Naive thymus-derived CD4-positive, alpha-beta T cell (primary cell): ENCODE measurements at regions not wholly inside any gene's neighbourhood (a gene's known extent, or its start where the extent isn't known, plus 50 kb on each side); places are given as distances from the start of the nearest gene placed in this dataset.
A peak's percentile ranks its signal among the peaks of the same experiment; 100 is the strongest.

ENCODE experiments used
- ATAC-seq: fragments of 150-1000 bp; cut with Tn5 transposase; 2 replicates; pipeline ENCODE4 v1.10.0; 2021; ENCODE audit warnings: mild to moderate bottlenecking, moderate library complexity
- CTCF ChIA-PET: fragments of 350-600 bp; sonication (Branson Sonifier 250); formaldehyde crosslinking; loops from one replicate; lab custom pipeline; 2021; ENCODE audit warnings: antibody characterized with exemption; lab: Charles Lee
- POLR2A ChIA-PET: fragments of 350-600 bp; sonication (Branson Sonifier 250); formaldehyde crosslinking; loops from one replicate; lab custom pipeline; 2021; ENCODE audit warnings: antibody characterized with exemption, inconsistent platforms; lab: Charles Lee
- DNase-seq, 9 donors: peaks; one replicate each; pipeline versions ENCODE4 v3.0.0 to v3.0.0-alpha.2; 2020 to 2022; ENCODE audit warnings: mixed read lengths in 1 of 9
- H3K27ac ChIP-seq: one replicate; pipeline ENCODE4 v1.7.0; 2013; ENCODE audit warnings: mild to moderate bottlenecking, low read depth, low read length, moderate library complexity
- H3K27me3 ChIP-seq, 2 donors: one replicate each; pipeline ENCODE4 v1.7.0; 2013; ENCODE audit warnings: low read length in 2 of 2, mild to moderate bottlenecking in 2 of 2, moderate library complexity in 2 of 2; ENCODE audit not compliant: control insufficient read depth in 2 of 2, insufficient read depth in 2 of 2
- H3K36me3 ChIP-seq, 3 experiments: 1 replicate in 2 of 3; 2 replicates in 1 of 3; pipeline ENCODE4 v1.7.0; 2013; ENCODE audit warnings: low read length in 3 of 3, mild to moderate bottlenecking in 3 of 3, moderate library complexity in 1 of 3; ENCODE audit not compliant: insufficient read depth in 3 of 3, control insufficient read depth in 2 of 3
- H3K4me1 ChIP-seq, 2 donors: one replicate each; pipeline ENCODE4 v1.7.0; 2013; ENCODE audit warnings: low read length in 2 of 2, mild to moderate bottlenecking in 2 of 2, moderate library complexity in 1 of 2; ENCODE audit not compliant: control insufficient read depth in 2 of 2, insufficient read depth in 2 of 2
- H3K4me3 ChIP-seq: 2 replicates; pipeline ENCODE4 v1.7.0; 2013; ENCODE audit warnings: mild to moderate bottlenecking, low read length
- H3K9me3 ChIP-seq, 3 experiments: 1 replicate in 2 of 3; 2 replicates in 1 of 3; pipeline ENCODE4 v1.7.0; 2013; ENCODE audit warnings: low read length in 3 of 3; ENCODE audit not compliant: control insufficient read depth in 2 of 3
- H3K27ac Mint-ChIP-seq, 9 donors: one replicate each; pipeline ENCODE4 v1.8.0; 2020 to 2022; ENCODE audit warnings: mixed read lengths in 9 of 9, mild to moderate bottlenecking in 8 of 9, moderate library complexity in 5 of 9, inconsistent platforms in 2 of 9
- H3K27me3 Mint-ChIP-seq, 5 donors: one replicate each; pipeline ENCODE4 v1.8.0; 2021 to 2022; ENCODE audit warnings: mixed read lengths in 5 of 5, mild to moderate bottlenecking in 1 of 5
- H3K36me3 Mint-ChIP-seq, 5 donors: one replicate each; pipeline ENCODE4 v1.8.0; 2020 to 2022; ENCODE audit warnings: mixed read lengths in 5 of 5, mild to moderate bottlenecking in 3 of 5, inconsistent platforms in 1 of 5
- H3K4me1 Mint-ChIP-seq, 7 donors: one replicate each; pipeline ENCODE4 v1.8.0; 2020 to 2022; ENCODE audit warnings: mixed read lengths in 7 of 7, mild to moderate bottlenecking in 3 of 7, inconsistent platforms in 1 of 7
- H3K4me3 Mint-ChIP-seq, 10 donors: one replicate each; pipeline ENCODE4 v1.8.0; 2020 to 2022; ENCODE audit warnings: mild to moderate bottlenecking in 10 of 10, mixed read lengths in 10 of 10, moderate library complexity in 6 of 10, inconsistent platforms in 2 of 10
- H3K9me3 Mint-ChIP-seq, 11 donors: one replicate each; pipeline ENCODE4 v1.8.0; 2020 to 2022; ENCODE audit warnings: mixed read lengths in 11 of 11, mild to moderate bottlenecking in 4 of 11, inconsistent platforms in 1 of 11, moderate library complexity in 1 of 11
- intact Hi-C, 2 donors: fragments of 100-400 bp; cut with micrococcal nuclease; formaldehyde crosslinking; loops; one replicate each; pipeline ENCODE4 v1.15.1; 2023

DNA sequence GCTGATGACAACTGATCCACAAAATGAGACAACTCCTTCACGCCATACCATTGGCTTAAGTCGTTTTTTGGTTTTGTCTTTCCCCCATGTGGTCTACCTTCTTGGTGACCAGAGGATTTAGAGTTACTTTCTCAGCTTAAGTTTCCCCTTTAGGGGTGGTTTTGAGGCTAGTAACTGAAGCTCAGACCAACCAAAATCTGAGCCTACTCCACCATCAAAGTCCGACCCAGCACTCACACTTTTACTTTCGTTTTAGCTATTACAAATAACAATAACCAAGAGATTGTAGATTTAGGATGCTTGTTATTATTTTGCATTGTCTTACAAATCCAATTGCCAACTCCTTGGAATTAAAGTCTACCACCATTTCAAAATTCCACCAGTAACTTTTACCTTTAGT lies 130.6 kb upstream of the MDM1 start:
- intact Hi-C loops: loop anchor here in 1 of 2 donors (1.0 kb wide), 1 partner anchor 12 kb away; no protein-coding TSS in a partner anchor
- no peak for ATAC-seq
- Histone ChIP-seq H3K4me3 (peak overlapping the region; percentile 60), H3K27ac (no peak overlapping the region), H3K4me1 (peaks cover 0 to 7% of the 10 kb centered on the region in 2 donors), H3K36me3 (no peaks in the 10 kb centered on the region), H3K27me3 (no peaks in the 10 kb centered on the region), H3K9me3 (no peaks in the 10 kb centered on the region)
- Mint-ChIP-seq H3K4me1 (peaks cover 8 to 30% (median 18%) of the 10 kb centered on the region in 7 donors), H3K27me3 (no peaks in the 10 kb centered on the region), H3K9me3 (peaks cover 0 to 4% (median 0%) of the 10 kb centered on the region in 11 donors), H3K4me3 (peak overlapping the region; percentile 76 to 89 (median 82)), H3K36me3 (peaks cover 0 to 5% (median 0%) of the 10 kb centered on the region in 5 donors), H3K27ac (peak overlapping the region; percentile 84 to 96 (median 88))
- ChIA-PET POLR2A (interaction anchor here (0.5 to 2.9 kb wide), 9 partner anchors 11 to 224 kb away, joined by 3 to 23 read pairs (median 4); partner anchors contain the start of gene NUP107), CTCF (interaction anchor here (1.0 to 1.1 kb wide), 2 partner anchors 8 to 16 kb away, joined by 3 read pairs; no protein-coding TSS in a partner anchor)
- peak in 2 of 9 donors; percentile 9 to 31 for DNase-seq

DNA sequence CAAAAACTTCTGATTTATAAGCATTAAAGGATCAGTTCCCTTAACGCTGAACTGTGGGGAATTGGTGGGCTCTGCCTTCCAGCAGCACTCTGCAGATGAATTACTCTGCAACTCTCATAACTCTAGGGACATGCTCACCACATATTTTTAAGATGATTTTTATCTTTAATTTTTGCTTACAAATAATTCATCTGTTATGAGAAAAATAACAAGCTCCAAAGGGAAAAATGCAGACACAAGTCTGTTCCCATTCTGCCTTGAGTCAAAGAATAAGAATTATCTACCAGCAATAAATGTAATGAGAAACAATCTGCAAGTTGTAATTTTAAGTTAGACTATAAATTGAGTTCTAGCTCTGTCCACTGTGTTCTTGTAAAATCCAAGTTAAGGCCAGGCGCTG lies 133.1 kb upstream of the MDM1 start:
- H3K27me3 ChIP-seq: no peaks in the 10 kb centered on the region
- ChIA-PET CTCF (no interaction called here), POLR2A (interaction anchor here (0.6 to 0.9 kb wide), 2 partner anchors 10 to 29 kb away, joined by 4 to 5 read pairs; no protein-coding TSS in a partner anchor)
- H3K4me3 Mint-ChIP-seq: no peak overlapping the region
- intact Hi-C loops: no loop called here
- ATAC-seq: no peak
- H3K27ac Mint-ChIP-seq: no peak overlapping the region
- no peak overlapping the region for H3K4me3 ChIP-seq
- no peaks in the 10 kb centered on the region for H3K27me3 Mint-ChIP-seq
- no peaks in the 10 kb centered on the region for H3K9me3 ChIP-seq
- peaks cover 0 to 8% (median 0%) of the 10 kb centered on the region in 5 donors for H3K36me3 Mint-ChIP-seq
- peaks cover 0 to 7% of the 10 kb centered on the region in 2 donors for H3K4me1 ChIP-seq
- no peak overlapping the region for H3K27ac ChIP-seq
- no peaks in the 10 kb centered on the region for H3K9me3 Mint-ChIP-seq
- DNase-seq: no peak
- H3K36me3 ChIP-seq: no peaks in the 10 kb centered on the region
- peaks cover 8 to 19% (median 11%) of the 10 kb centered on the region in 7 donors for H3K4me1 Mint-ChIP-seq

DNA sequence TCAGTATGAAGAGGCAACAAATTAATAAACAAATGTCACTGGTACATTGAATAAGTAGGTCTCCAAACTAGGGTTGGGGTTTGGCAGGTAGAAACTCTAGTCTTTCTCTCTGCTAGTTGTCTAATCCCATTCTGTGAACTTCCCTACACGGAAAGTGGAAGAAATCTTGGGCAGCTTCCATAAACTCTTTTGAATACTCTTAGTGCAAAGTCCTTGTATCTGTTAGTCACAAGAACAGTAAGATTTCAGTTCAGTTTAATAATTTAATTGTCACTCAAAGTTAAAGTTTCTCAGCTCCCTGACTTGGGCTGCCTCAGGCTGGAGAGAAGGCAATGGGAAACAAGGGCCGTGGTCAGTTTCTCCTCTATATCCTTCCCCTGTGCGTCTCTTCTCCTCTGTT lies 135.4 kb upstream of the MDM1 start:
- Histone ChIP-seq H3K27me3 (no peaks in the 10 kb centered on the region), H3K9me3 (no peaks in the 10 kb centered on the region), H3K4me1 (peaks cover 0 to 3% of the 10 kb centered on the region in 2 donors), H3K27ac (no peak overlapping the region), H3K4me3 (no peak overlapping the region), H3K36me3 (no peaks in the 10 kb centered on the region)
- Mint-ChIP-seq H3K27me3 (no peaks in the 10 kb centered on the region), H3K9me3 (no peaks in the 10 kb centered on the region), H3K27ac (no peak overlapping the region), H3K36me3 (peaks cover 0 to 8% (median 0%) of the 10 kb centered on the region in 5 donors), H3K4me3 (no peak overlapping the region), H3K4me1 (peaks cover 6 to 17% (median 10%) of the 10 kb centered on the region in 7 donors)
- ChIA-PET POLR2A (no interaction called here), CTCF (no interaction called here)
- ATAC-seq (no peak), DNase-seq (no peak)
- intact Hi-C loops: no loop called here

DNA sequence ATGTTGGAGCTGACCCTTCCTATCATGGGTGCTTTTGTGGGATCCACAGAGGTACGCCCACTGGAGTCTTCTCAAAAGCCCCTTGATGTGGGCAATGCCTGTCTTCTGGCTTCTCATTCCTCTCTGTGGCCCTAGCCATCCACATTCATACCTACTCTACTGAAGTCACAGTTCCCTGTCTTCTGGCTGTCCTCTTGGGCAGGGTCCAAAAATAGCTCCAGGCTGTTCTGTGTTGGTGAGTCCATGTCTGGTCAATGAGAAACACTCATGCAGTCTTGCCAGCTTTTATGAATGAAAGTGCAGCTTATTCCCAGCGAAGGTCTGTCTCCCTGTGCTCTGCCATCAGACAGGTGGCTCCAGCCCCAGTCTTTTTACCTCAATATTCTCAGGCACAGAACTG lies 135.9 kb upstream of the MDM1 start:
- Mint-ChIP-seq H3K36me3 (peaks cover 0 to 8% (median 0%) of the 10 kb centered on the region in 5 donors), H3K27ac (no peak overlapping the region), H3K4me3 (no peak overlapping the region), H3K4me1 (peaks cover under 1 to 12% (median 5%) of the 10 kb centered on the region in 7 donors), H3K9me3 (no peaks in the 10 kb centered on the region), H3K27me3 (no peaks in the 10 kb centered on the region)
- Histone ChIP-seq H3K9me3 (no peaks in the 10 kb centered on the region), H3K4me1 (no peaks in the 10 kb centered on the region), H3K4me3 (no peak overlapping the region), H3K27me3 (no peaks in the 10 kb centered on the region), H3K36me3 (no peaks in the 10 kb centered on the region), H3K27ac (no peak overlapping the region)
- intact Hi-C loops: no loop called here
- ChIA-PET CTCF (no interaction called here), POLR2A (no interaction called here)
- no peak for ATAC-seq
- DNase-seq: no peak

DNA sequence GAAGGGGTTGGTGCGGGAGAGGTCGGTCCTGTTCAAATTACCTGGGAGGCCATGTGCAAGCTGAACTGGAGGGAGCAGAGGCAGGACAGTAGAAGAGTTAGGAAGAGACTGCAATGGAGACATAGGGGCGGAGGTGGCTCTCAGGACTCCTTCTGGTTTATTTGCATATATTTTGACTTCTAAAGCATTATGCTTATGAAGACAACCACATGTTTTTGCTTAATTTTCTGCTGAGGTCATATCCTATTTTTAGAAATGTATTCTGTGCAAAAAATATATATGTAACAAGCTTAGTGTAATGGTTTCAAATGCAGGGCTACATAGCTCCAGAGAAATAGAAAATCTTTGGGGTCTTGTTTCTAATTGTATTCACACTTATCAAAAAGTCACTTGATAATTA lies 137.0 kb upstream of the MDM1 start:
- ATAC-seq: no peak
- H3K4me1 Mint-ChIP-seq: peaks cover 0 to 9% (median 4%) of the 10 kb centered on the region in 7 donors
- H3K4me3 ChIP-seq: no peak overlapping the region
- DNase-seq: no peak
- H3K9me3 Mint-ChIP-seq: no peaks in the 10 kb centered on the region
- ChIA-PET CTCF (no interaction called here), POLR2A (no interaction called here)
- H3K27me3 ChIP-seq: no peaks in the 10 kb centered on the region
- H3K27me3 Mint-ChIP-seq: no peaks in the 10 kb centered on the region
- H3K36me3 Mint-ChIP-seq: peaks cover 0 to 12% (median 0%) of the 10 kb centered on the region in 5 donors
- H3K4me1 ChIP-seq: no peaks in the 10 kb centered on the region
- no peak overlapping the region for H3K4me3 Mint-ChIP-seq
- no peak overlapping the region for H3K27ac ChIP-seq
- intact Hi-C loops: no loop called here
- H3K36me3 ChIP-seq: no peaks in the 10 kb centered on the region
- peak overlapping the region in 1 of 9 donors; percentile 7 for H3K27ac Mint-ChIP-seq
- H3K9me3 ChIP-seq: no peaks in the 10 kb centered on the region

DNA sequence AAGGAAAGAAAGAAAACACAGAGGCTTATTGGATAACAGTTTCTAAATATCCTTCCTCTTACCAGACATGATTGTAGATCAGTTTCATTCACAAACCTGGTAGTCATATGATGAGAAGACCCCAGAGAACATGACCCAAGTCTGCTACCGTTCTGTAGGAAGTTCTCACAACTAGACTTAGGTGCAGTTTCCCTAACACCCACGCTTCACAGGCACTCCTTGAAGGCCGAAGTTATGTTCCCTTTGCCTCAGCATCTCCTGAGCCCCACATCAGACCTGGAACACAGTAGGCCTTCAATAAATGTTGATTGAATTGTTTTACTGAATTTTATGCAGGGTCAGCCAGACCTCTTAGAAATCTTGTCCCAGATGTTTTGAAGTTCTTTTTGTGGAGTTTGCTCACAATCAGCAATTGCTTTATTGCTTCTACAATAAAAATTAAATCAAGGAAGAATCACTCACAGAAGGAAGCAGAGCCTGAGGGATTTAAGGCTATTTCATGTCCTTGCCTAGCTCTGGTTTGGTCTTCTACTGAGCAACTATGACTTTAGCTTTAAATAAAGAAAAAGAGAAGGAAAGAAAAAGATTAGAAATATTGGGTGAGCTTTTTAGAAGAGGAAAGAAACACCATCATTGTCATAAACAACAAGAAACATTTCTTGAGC lies 138.6 kb upstream of the MDM1 start:
- H3K36me3 ChIP-seq: no peaks in the 10 kb centered on the region
- no peaks in the 10 kb centered on the region for H3K27me3 ChIP-seq
- Mint-ChIP-seq H3K36me3 (peaks cover 0 to 16% (median 3%) of the 10 kb centered on the region in 5 donors), H3K27ac (peak overlapping the region in 4 of 9 donors; percentile 2 to 70 (median 21)), H3K4me1 (peaks cover 0 to 10% (median 4%) of the 10 kb centered on the region in 7 donors), H3K9me3 (peaks cover 0 to 2% (median 0%) of the 10 kb centered on the region in 11 donors), H3K4me3 (no peak overlapping the region), H3K27me3 (no peaks in the 10 kb centered on the region)
- H3K9me3 ChIP-seq: no peaks in the 10 kb centered on the region
- H3K4me1 ChIP-seq: no peaks in the 10 kb centered on the region
- no peak for ATAC-seq
- no peak for DNase-seq
- intact Hi-C loops: no loop called here
- H3K27ac ChIP-seq: no peak overlapping the region
- CTCF ChIA-PET: no interaction called here
- no peak overlapping the region for H3K4me3 ChIP-seq
- POLR2A ChIA-PET: no interaction called here
